K562 (cell line): ENCODE measurements at regions not wholly inside any gene's neighbourhood (a gene's known extent, or its start where the extent isn't known, plus 50 kb on each side); places are given as distances from the start of the nearest gene placed in this dataset.

Experiments used
- ATAC-seq: fragments of 200-7000 bp; cut with Tn5 transposase; 3 replicates; pipeline ENCODE4 v1.9.1; 2020; ENCODE audit warnings: moderate library complexity
- BruUV-seq: library from RNA; stranded (reverse); fragments of 400-500 nt; replicated peaks from 2 replicates; lab custom pipeline; 2021; lab: Mats Ljungman, UMichigan
- CTCF ChIA-PET: fragments of 300-600 bp; formaldehyde crosslinking; extraction: SDS; loops from one replicate; lab custom pipeline; 2021; ENCODE audit warnings: low intra/inter-chr PET ratio; lab: Yijun Ruan, JAX
- POLR2A ChIA-PET: fragments of 300-600, 350-650 bp; sonication (Branson Sonifier 250); formaldehyde crosslinking; extraction: SDS; loops from one replicate; lab custom pipeline; 2021; ENCODE audit warnings: antibody characterized with exemption, inconsistent platforms; lab: Yijun Ruan, JAX
- DNase-seq, 4 experiments: peaks; one replicate each; pipeline versions ENCODE4 v3.0.0 to v3.0.0-alpha.2; 2011 to 2018; ENCODE audit warnings: low spot score in 3 of 4, mixed read lengths in 3 of 4; ENCODE audit errors: extremely low read depth in 1 of 4
- FAIRE-seq: peaks from 2 replicates; lab custom pipeline; 2011; peaks lifted over from hg19 to GRCh38; lab: Jason Lieb, UNC
- H2AFZ ChIP-seq: 2 replicates; pipeline ENCODE4 v1.6.0; 2011; ENCODE audit warnings: low read depth, low read length, control low read depth, inconsistent platforms
- H3K27ac ChIP-seq: fragments of 200-600 bp; 3 replicates; pipeline ENCODE4 v1.8.0; 2011; ENCODE audit warnings: low read depth, mild to moderate bottlenecking, control low read depth, inconsistent platforms, low read length, moderate library complexity, mixed read lengths; ENCODE audit errors: extremely low read depth
- H3K27me3 ChIP-seq, 2 experiments: fragments of 300-600 bp in 1 of 2; 2 replicates in 1 of 2; 3 replicates in 1 of 2; pipeline versions ENCODE4 v1.6.0 to v1.8.0; 2011; ENCODE audit warnings: inconsistent platforms in 2 of 2, low read length in 2 of 2, mild to moderate bottlenecking in 1 of 2, mixed read lengths in 1 of 2, moderate library complexity in 1 of 2; ENCODE audit not compliant: control insufficient read depth in 2 of 2, insufficient read depth in 2 of 2
- H3K36me3 ChIP-seq: fragments of 300-600 bp; 3 replicates; pipeline ENCODE4 v1.8.0; 2011; ENCODE audit warnings: mild to moderate bottlenecking, low read length, inconsistent platforms; ENCODE audit not compliant: control insufficient read depth, insufficient read depth
- H3K4me1 ChIP-seq, 2 experiments: fragments of 200-600 bp in 1 of 2; replicated peaks in 1 of 2; 2 replicates in 1 of 2; 3 replicates in 1 of 2; pipeline versions ENCODE4 v1.5.1 to v1.8.0; 2011; ENCODE audit warnings: inconsistent platforms in 2 of 2, low read length in 2 of 2, mild to moderate bottlenecking in 1 of 2, mixed read lengths in 1 of 2, moderate library complexity in 1 of 2; ENCODE audit not compliant: control insufficient read depth in 2 of 2, insufficient read depth in 2 of 2
- H3K4me2 ChIP-seq: 2 replicates; pipeline ENCODE4 v1.6.1; 2011; ENCODE audit warnings: low read length, control low read depth, inconsistent platforms, mixed read lengths; ENCODE audit not compliant: insufficient read depth
- H3K4me3 ChIP-seq: fragments of 200-600 bp; sonication (generic), shearing (Covaris generic); 2 replicates; pipeline ENCODE4 v1.5.1; 2016; ENCODE audit warnings: control low read depth, inconsistent platforms
- H3K79me2 ChIP-seq: fragments of 200-600 bp; 3 replicates; pipeline ENCODE4 v1.8.0; 2011; ENCODE audit warnings: low read length, inconsistent platforms; ENCODE audit not compliant: control insufficient read depth, insufficient read depth
- H3K9ac ChIP-seq, 2 experiments: 2 replicates each; pipeline versions ENCODE4 v1.6.0 to v1.6.1; 2011; ENCODE audit warnings: low read depth in 2 of 2, low read length in 2 of 2, control low read depth in 1 of 2, inconsistent platforms in 1 of 2, mild to moderate bottlenecking in 1 of 2, mixed read lengths in 1 of 2; ENCODE audit not compliant: insufficient read depth in 1 of 2
- H3K9me1 ChIP-seq: one replicate; pipeline ENCODE4 v1.6.0; 2011; ENCODE audit warnings: inconsistent platforms, mild to moderate bottlenecking, low read length, moderate library complexity; ENCODE audit not compliant: control insufficient read depth, insufficient read depth
- H3K9me3 ChIP-seq: replicated peaks from 2 replicates; pipeline ENCODE4 v1.5.1; 2011; ENCODE audit warnings: low read depth, low read length, inconsistent platforms; ENCODE audit not compliant: control insufficient read depth, insufficient read depth
- H4K20me1 ChIP-seq: replicated peaks from 2 replicates; pipeline ENCODE4 v1.6.1; 2011; ENCODE audit warnings: low read length, inconsistent platforms, mixed read lengths; ENCODE audit not compliant: control insufficient read depth, insufficient read depth
- ETS1 ChIP-seq: conservative IDR thresholded peaks from 2 replicates; pipeline ENCODE4 v1.6.1; 2011; ENCODE audit warnings: low read depth, mild to moderate bottlenecking, low read length; ENCODE audit not compliant: control insufficient read depth
- GTF2A2 ChIP-seq: IDR thresholded peaks from 2 replicates; pipeline ENCODE4 v1.6.1; 2016; ENCODE audit warnings: mild to moderate bottlenecking, missing genetic modification characterization, missing compliant biosample characterization
- ID3 ChIP-seq, 2 experiments: fragments of 250-450 bp in 1 of 2; fragments of 450-650 bp in 1 of 2; sonication (Bioruptor Pico) in 1 of 2; IDR thresholded peaks; 2 replicates each; pipeline versions ENCODE4 v1.6.1 to v1.8.0; 2016 to 2021; ENCODE audit warnings: mild to moderate bottlenecking in 2 of 2, moderate library complexity in 2 of 2, missing compliant biosample characterization in 1 of 2, missing genetic modification characterization in 1 of 2
- MAX ChIP-seq: sonication (generic); formaldehyde crosslinking; IDR thresholded peaks from 2 replicates; pipeline ENCODE4 v1.9.0; 2022; ENCODE audit warnings: mild to moderate bottlenecking, missing genetic modification reagents
- MTA3 ChIP-seq: fragments of 450-650 bp; formaldehyde crosslinking; IDR thresholded peaks from 2 replicates; pipeline ENCODE4 v1.6.1; 2017; ENCODE audit warnings: mild to moderate bottlenecking, borderline replicate concordance
- PRPF4 ChIP-seq: fragments of 200-400 bp; formaldehyde crosslinking; IDR thresholded peaks from one replicate; pipeline ENCODE4 v1.6.1; 2017; ENCODE audit warnings: low read length, low read depth, mild to moderate bottlenecking; ENCODE audit not compliant: insufficient read depth, poor library complexity, severe bottlenecking
- SREBF1 ChIP-seq: fragments of 150-350 bp; IDR thresholded peaks from 2 replicates; pipeline ENCODE4 v1.6.1; 2014; ENCODE audit warnings: antibody characterized with exemption, low read depth, low read length, borderline replicate concordance
- TFAM ChIP-seq: fragments of 250-450 bp; sonication (Bioruptor Pico); conservative IDR thresholded peaks from 2 replicates; pipeline ENCODE4 v1.5.0; 2021; ENCODE audit warnings: mild to moderate bottlenecking, moderate library complexity
- ZBTB34 ChIP-seq: fragments of 250-450 bp; sonication (Bioruptor Pico); IDR thresholded peaks from 2 replicates; pipeline ENCODE4 v1.8.0; 2021; ENCODE audit warnings: mild to moderate bottlenecking, moderate library complexity
- ZNF133 ChIP-seq: fragments of 250-450 bp; sonication (Bioruptor Pico); IDR thresholded peaks from 2 replicates; pipeline ENCODE4 v1.4.0; 2020; ENCODE audit warnings: mild to moderate bottlenecking
- ZNF274 ChIP-seq: IDR thresholded peaks from 2 replicates; pipeline ENCODE4 v1.6.1; 2011; ENCODE audit warnings: low read depth, mild to moderate bottlenecking, low read length, moderate library complexity, borderline replicate concordance
- ZNF444 ChIP-seq: fragments of 250-450 bp; sonication (Bioruptor Pico); IDR thresholded peaks from 2 replicates; pipeline ENCODE4 v1.4.0; 2020; ENCODE audit warnings: mild to moderate bottlenecking, moderate library complexity
- WGBS: fragments of 100-300 bp; shearing (Covaris generic); methylation state at CpG from one replicate; pipeline ENCODE4 v1.1.6; 2016; ENCODE audit warnings: low coverage, mixed read lengths; ENCODE audit not compliant: insufficient coverage; ENCODE audit errors: missing lambda C conversion rate; 5-methylcytosine and 5-hydroxymethylcytosine counted together
- in situ Hi-C: fragments of 300-500 bp; cut with MboI; formaldehyde crosslinking; loops from 4 replicates; pipeline ENCODE4 v1.15.0; 2018; ENCODE audit warnings: inconsistent platforms, mixed read lengths
- intact Hi-C: fragments of 100-400 bp; cut with micrococcal nuclease; formaldehyde crosslinking; loops from 2 replicates; pipeline ENCODE4 v1.14.2; 2022

GRCh38 chr5:23419115-23419514 lies 88.3 kb upstream of the PRDM9 start:
- ChIA-PET POLR2A (no interaction called here), CTCF (no interaction called here)
- BruUV-seq, result no TSS peak
- in situ Hi-C loops (no loop called here), intact Hi-C loops (no loop called here)
- DNase-seq, result no peak
- Histone ChIP-seq H3K27me3 (no peaks in the 10 kb centered on the region), H3K4me3 (no peak overlapping the region), H3K27ac (no peak overlapping the region), H2AFZ (no peak overlapping the region), H3K79me2 (no peaks in the 10 kb centered on the region), H3K9me3 (no peaks in the 10 kb centered on the region), H3K36me3 (no peaks in the 10 kb centered on the region), H3K9me1 (no peaks in the 10 kb centered on the region), H3K4me2 (no peak overlapping the region), H3K4me1 (no peaks in the 10 kb centered on the region), H4K20me1 (no peaks in the 10 kb centered on the region), H3K9ac (no peak overlapping the region)
- no peak for FAIRE-seq
- ATAC-seq, result no peak
- 0% methylated on average over 1 of the region's 1 CpG for WGBS
- TF ChIP-seq ID3 (CRISPR knock-in tag; IDR thresholded peaks at IDR 0.05) (no peak), ID3 (tag; IDR thresholded peaks at IDR 0.05) (no peak), MTA3 (no peak), ETS1 (no peak), ZNF133 (CRISPR knock-in tag) (no peak), ZNF274 (no peak), ZNF444 (CRISPR knock-in tag) (no peak), MAX (CRISPR knock-in tag) (no peak), PRPF4 (no peak), TFAM (CRISPR knock-in tag) (no peak), SREBF1 (no peak), ZBTB34 (no peak), GTF2A2 (tag) (no peak)
